ENCODE measurements at regions not wholly inside any gene's neighbourhood (a gene's known extent, or its start where the extent isn't known, plus 50 kb on each side); places are given as distances from the start of the nearest gene placed in this dataset.

- H3K27me3 ChIP-seq: no peaks in the 10 kb centered on the region
- TF ChIP-seq CTCF (IDR thresholded peaks at IDR 0.05): no peak
- peaks cover 0 to 15% (median 6%) of the 10 kb centered on the region in 4 donors for H3K4me1 ChIP-seq
- H3K9me3 ChIP-seq: no peaks in the 10 kb centered on the region
- no peak overlapping the region for H3K27ac ChIP-seq
- no peaks in the 10 kb centered on the region for H3K36me3 ChIP-seq
- intact Hi-C loops (cut with DNase I; ENCODE audit: low total_unique reads): no loop called here
- H3K4me3 ChIP-seq: no peak overlapping the region
- no peak for DNase-seq
Measured at GRCh38 chr2:118671701-118672454, 175.6 kb downstream of the EN1 start.

GRCh38 chr2:118670838-118671237 lies 176.6 kb downstream of the EN1 start:
- H3K4me3 ChIP-seq: no peak overlapping the region
- no peaks in the 10 kb centered on the region for H3K9me3 ChIP-seq
- H3K4me1 ChIP-seq: peaks cover 0 to 15% (median 6%) of the 10 kb centered on the region in 4 donors
- intact Hi-C loops (cut with DNase I; ENCODE audit: low total_unique reads): no loop called here
- H3K27me3 ChIP-seq: no peaks in the 10 kb centered on the region
- H3K27ac ChIP-seq: no peak overlapping the region
- DNase-seq: peak in 1 of 2 donors; percentile 48
- no peaks in the 10 kb centered on the region for H3K36me3 ChIP-seq
- TF ChIP-seq CTCF (IDR thresholded peaks at IDR 0.05): no peak

GRCh38 chr2:118670276-118670675 lies 177.2 kb downstream of the EN1 start:
- no peaks in the 10 kb centered on the region for H3K27me3 ChIP-seq
- H3K4me1 ChIP-seq: peaks cover 0 to 15% (median 6%) of the 10 kb centered on the region in 4 donors
- H3K36me3 ChIP-seq: no peaks in the 10 kb centered on the region
- intact Hi-C loops (cut with DNase I; ENCODE audit: low total_unique reads): no loop called here
- TF ChIP-seq CTCF (IDR thresholded peaks at IDR 0.05): no peak
- no peaks in the 10 kb centered on the region for H3K9me3 ChIP-seq
- no peak for DNase-seq
- H3K27ac ChIP-seq: no peak overlapping the region
- no peak overlapping the region for H3K4me3 ChIP-seq

GRCh38 chr2:118669654-118670053 lies 177.8 kb downstream of the EN1 start:
- Histone ChIP-seq H3K27me3 (no peaks in the 10 kb centered on the region), H3K36me3 (no peaks in the 10 kb centered on the region), H3K27ac (no peak overlapping the region), H3K4me1 (peaks cover 0 to 15% (median 6%) of the 10 kb centered on the region in 4 donors), H3K4me3 (no peak overlapping the region), H3K9me3 (no peaks in the 10 kb centered on the region)
- TF ChIP-seq CTCF (IDR thresholded peaks at IDR 0.05): no peak
- no peak for DNase-seq
- intact Hi-C loops (cut with DNase I; ENCODE audit: low total_unique reads): no loop called here

- intact Hi-C loops (cut with DNase I; ENCODE audit: low total_unique reads): no loop called here
- no peaks in the 10 kb centered on the region for H3K27me3 ChIP-seq
- no peaks in the 10 kb centered on the region for H3K9me3 ChIP-seq
- H3K27ac ChIP-seq: peak overlapping the region in 1 of 2 donors; percentile 7
- DNase-seq: no peak
- no peak overlapping the region for H3K4me3 ChIP-seq
- no peaks in the 10 kb centered on the region for H3K36me3 ChIP-seq
- TF ChIP-seq CTCF (IDR thresholded peaks at IDR 0.05): no peak
- peaks cover 0 to 15% (median 6%) of the 10 kb centered on the region in 4 donors for H3K4me1 ChIP-seq
Measured at GRCh38 chr2:118668431-118669424, 178.7 kb downstream of the EN1 start.

Data from tibial artery (tissue), 4 donors.